Embryonic facial prominence (tissue), 1 donor: ENCODE measurements at regions not wholly inside any gene's neighbourhood (a gene's known extent, or its start where the extent isn't known, plus 50 kb on each side); places are given as distances from the start of the nearest gene placed in this dataset.

ENCODE experiments used
- DNase-seq: peaks from one replicate; pipeline ENCODE4 v3.0.0-alpha.2; 2016; ENCODE audit errors: extremely low spot score

- no peak for DNase-seq
These were observed 200.6 kb upstream of the MEX3C start for GRCh38 chr18:51398104-51398503.

DNA sequence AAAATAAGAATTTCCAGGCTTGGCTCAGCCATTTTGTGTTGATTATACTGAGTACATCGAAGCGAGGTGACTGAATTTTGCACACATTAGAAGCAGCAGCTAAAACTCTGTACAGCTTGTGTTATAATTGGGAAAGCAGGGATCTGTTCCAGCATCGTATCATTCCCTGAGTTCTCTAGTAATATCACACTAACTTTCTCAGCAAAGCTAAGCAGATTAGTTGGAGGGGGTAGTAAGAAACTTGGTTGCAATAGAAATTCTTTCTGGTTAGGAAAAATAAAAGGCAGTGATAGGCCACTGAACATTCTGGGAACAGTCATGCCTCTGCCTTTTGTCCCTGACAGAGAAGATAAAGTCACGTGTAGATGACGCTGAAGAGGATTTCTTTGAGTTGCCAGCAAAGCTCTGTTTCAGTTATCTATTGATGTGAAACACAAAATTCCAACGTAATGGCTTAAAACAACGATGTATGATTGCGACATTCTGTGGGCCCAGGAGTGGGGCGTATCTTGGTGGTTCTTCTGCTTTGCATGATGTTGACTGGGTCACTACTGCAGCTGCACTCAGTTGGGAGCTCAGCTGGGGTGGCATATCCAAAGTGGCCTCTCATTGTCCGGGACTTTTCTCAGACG is 202.1 kb upstream of the MEX3C start:
- no peak for DNase-seq

DNA sequence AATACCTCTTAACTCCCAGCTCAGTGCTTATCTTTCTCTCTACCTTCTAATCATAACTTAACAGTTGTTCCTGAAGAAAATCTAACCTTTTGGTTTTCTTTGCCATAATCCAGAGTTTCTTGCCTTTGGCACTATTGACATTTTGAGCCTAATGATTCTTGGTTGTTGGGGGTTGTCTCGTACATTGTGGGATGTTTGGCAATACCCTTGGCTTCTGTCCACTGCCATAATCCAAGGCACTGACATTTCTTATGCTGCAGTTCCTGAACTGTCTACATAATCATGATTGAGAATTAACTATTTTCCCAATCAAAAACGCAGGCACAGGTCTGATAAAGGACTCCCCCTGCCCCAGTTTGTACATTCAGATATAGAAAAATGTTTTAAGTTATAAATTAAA is 203.2 kb upstream of the MEX3C start:
- no peak for DNase-seq

DNA sequence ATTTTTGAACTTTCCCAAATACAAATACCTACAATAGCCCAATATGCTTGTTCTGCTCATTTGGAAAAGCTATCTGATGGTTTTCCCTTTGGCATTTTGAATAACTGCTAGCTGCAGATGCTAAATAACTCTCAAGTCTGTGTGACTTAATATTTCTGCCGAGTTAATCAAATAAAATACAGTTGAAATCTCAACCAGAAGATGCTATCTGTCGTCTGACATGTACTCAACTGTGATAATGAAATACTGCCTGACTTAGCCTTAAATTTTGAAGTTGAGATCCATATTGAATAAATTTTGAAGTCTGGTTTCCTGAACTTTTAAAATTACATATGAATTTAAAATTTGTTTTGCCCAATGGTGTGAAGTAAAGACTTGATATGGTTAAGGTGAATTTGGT is 204.4 kb upstream of the MEX3C start:
- DNase-seq: no peak

DNA sequence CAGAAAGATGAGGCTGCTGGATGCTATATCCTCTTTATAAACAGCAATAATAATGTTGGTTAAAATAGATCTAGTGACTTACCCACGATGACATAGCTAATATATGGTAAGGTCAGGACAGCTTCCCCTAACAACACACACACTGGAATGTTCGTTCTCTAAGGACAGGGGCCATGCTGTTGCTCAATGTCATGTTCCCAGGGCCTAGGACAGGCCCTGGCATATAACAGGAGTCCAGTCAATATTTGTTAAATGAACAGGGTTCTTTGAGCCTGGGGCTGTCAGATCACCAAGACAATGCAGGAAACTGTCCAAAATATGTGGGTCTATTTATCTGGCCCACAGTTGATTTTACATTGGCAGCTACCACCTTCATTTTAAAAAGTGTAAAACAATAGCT is 207.1 kb upstream of the MEX3C start:
- DNase-seq: no peak

GRCh38 chr18:51405683-51406477 is 208.4 kb upstream of the MEX3C start:
- no peak for DNase-seq

- no peak for DNase-seq
These were observed 220.4 kb upstream of the MEX3C start for GRCh38 chr18:51417643-51418483.

GRCh38 chr18:51425475-51425874 is 228.0 kb upstream of the MEX3C start:
- DNase-seq: no peak

DNA sequence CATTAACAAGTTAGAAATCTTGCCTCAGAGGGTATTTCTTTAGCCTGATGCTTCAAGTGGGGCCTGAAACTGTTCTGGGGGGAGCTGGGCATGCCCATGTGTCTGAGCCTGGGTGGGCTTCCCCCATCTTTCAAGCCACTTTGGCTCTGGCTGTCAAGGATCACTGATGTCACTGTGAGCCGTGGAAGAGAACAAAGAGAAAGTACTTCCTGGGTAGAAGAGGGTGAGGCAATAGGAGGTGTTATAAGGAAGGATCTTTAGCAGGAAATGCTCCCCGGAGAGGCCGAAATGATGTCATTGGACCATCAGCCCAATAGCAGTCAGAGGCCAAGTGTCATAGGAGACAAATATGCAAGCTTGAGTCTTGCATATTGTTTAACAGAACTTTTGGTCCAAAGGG is 228.4 kb upstream of the MEX3C start:
- DNase-seq: no peak

GRCh38 chr18:51426996-51427395 is 229.5 kb upstream of the MEX3C start:
- no peak for DNase-seq

- no peak for DNase-seq
These were observed 232.2 kb upstream of the MEX3C start for GRCh38 chr18:51429644-51430043.

DNA sequence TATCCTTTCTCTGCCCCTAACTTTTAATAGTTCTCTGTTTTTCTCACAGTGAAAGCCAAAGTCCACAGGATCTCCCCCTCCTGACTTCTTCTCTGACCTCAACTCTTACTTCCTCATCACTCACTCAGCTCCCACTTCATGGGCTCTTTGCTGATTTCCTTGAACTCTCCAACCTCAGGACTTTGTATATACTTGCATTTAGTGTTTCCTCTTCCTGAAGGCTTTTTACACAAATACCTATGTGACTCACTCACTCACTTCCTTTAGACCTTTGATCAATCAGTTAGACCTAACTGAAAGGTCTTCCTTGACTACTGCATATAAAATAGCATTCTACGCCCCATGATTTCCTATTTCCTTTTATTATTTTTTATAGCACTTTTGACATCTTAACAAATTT is 233.1 kb upstream of the MEX3C start:
- no peak for DNase-seq

DNA sequence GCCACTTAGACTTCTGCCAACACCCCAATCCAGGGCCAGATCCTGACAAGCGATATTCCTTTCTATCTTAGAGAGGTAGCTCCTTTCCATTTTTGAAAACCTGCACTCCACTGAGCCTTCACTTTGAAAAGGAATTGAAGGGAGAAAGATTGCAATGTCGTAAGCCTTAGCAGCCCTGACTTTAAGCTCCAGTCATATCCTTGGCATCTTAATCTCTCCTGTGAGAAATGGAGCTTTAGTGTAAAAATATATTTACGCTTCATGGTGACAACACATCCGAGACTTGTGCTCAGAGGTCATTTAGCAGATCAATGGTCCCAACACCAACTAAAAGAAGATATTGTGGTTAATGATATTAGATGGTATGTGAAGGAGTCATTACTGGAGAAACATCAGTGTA is 235.8 kb upstream of the MEX3C start:
- DNase-seq: no peak

DNA sequence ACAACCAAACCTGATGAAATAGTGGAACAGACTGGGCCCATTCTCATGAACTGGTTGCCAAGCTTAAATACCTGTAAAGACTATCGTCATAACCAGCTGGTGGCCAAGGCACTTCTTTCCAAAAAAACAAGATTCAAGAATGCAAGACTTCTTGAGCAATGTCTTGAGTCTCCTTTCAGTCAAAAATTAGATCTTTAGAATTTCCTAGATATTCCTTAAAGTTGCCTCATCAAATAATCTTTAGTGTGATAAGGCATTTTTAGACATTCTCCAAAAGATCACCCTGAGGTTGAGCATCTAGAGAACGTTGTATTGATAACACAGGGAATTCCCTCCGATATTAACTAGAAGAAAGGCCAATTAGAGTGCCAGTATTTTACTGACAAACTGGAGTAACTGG is 236.4 kb upstream of the MEX3C start:
- no peak for DNase-seq

DNA sequence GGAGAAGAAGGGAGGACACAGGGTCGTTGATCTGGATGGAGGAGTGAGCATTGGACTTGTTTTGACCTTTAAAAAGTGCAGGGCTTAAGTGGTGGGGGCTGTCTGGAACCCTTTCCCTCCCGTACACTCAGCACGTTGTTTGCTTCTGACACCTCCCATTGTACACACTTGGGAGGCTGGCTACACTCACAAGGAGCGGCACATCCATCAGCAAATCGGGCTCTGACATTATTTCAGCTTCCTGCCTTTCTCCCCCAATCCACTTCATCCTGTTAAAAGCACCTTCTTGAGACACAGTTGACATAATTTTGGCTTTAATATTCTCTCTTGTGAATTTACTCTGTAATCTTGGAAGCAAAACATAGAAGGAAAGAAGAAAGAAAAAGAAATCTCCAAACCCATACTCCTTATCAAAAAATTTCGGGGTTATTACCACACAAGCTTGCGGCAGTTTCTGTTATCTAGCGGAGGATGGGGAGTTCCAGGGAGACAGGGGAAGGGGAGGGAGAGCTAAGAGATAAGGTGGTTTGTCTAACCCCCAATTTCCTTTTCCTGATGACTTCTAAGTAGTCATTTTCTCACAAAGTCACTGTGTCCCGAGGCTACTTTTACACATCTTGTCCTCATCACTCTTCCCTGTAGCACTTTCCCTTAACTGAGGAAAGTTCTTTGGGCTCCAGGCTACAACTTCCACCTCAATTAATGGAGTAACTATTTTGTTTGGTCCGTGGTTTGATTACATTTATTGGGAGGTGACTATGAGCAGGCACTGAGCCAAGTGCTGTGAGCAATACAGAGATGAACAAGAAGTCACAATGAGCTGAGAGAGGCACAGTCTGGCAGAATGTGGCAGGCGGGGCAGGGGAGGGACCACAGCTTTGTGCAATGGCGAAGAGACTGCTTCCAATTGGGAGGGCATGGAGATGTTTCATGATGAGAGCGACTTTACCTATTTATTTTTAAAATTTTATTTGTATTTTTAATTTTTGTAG is 240.1 kb upstream of the MEX3C start:
- DNase-seq: no peak

GRCh38 chr18:51438797-51439350 is 241.4 kb upstream of the MEX3C start:
- no peak for DNase-seq

DNA sequence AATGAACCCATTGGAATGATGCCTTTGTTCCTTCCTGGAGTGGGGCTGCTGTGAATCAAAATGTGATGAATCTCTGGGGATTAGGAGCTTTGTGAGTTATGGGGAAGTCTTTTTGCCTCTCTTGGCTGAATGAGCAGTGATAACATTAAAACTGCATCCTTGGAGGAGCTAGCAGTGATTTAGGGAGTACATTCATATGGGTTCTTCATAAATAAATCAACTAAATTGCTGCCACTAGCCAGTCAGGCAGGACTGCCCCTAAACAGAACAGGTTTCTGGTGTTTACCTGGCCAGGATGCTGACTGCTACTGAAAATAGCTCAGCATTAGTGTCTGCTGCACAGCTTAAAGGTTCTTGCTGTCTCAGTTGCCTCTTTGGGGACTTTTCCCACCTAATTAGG is 244.5 kb upstream of the MEX3C start:
- no peak for DNase-seq

DNA sequence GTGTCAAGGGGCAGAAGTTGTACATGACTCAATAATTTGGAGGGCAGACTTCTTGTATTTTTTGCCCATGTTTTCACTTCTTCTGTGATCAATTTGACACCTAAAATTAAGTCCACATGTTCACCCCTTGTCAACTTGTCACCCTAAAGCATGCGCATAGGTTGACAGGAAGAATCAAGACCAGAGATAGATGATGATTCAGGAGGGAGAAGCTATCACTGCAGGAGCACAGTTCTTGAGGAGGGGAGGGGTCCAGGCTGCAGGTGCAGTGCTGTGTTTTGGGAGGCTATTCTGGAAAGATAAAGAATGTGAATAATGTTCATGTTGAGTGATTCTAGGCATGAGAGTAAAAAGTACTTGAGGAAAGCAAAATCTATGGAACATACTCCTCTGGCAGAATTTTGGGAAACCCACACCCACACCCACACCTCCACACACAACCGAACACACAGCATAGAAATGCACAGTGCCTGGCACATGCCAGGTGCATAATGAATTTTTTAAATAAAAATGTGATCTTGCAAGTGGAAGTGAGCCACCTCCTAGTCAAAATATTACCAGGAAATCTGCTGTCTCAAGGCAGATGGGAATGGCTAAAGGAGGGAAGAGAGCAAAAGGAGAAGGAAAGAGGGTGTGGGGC is 249.2 kb upstream of the MEX3C start:
- no peak for DNase-seq

DNA sequence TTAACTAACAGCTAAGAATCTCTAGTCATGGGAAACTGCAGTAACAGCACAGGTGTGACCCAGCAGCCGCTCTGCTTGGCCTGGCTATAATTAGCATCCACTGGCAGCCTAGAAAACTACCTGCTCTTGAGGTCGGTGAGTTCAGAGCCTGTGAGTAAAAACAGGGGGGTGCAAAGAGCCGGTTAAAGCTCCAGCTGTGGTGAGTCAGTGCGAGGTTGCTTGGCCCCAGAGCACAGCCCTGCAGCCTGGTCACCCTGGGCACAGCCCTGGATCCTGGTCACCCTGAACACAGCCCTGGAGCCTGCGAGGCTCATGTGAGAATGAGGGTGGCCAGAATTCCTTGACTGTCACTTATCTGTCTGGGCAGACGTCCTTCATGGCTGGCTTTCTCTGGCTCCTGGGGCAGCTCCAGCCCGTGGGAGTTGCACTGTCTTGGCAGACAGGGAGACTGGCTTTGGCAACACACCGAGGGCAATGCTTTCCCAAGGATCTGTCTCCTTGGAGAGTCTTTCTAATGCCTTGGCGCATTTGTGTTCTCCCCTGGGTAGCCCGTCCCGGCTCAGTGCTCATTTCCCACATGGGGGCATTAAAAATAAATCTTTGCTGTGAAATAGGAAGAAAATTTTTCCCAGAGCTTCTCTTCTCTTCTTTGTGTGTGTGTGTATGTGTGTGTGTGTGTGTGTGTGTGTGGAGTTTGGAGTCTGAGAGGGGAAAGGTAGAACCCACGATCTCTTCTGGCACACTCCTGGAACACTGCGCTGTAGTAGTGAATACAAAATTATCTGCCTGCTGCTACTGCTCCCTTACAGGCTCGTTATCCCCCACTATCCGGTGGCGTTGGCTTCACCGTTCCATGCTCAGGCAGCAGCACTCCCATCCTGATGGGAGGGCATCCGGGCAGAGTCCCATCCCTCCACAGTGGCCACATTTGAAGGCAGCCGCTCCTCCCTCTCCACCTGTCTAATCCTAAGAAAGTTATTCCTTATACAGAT is 250.2 kb upstream of the MEX3C start:
- no peak for DNase-seq
